Gastroesophageal sphincter (tissue), 4 donors: ENCODE measurements at regions not wholly inside any gene's neighbourhood (a gene's known extent, or its start where the extent isn't known, plus 50 kb on each side); places are given as distances from the start of the nearest gene placed in this dataset.

ENCODE experiments used
- ATAC-seq: fragments of 150-250 bp; one replicate; pipeline ENCODE4 v1.9.1; 2016; ENCODE audit warnings: mild to moderate bottlenecking, moderate library complexity
- H3K27ac ChIP-seq, 4 donors: fragments of 200-600 bp; sonication (generic) in 3 of 4; 1 replicate in 3 of 4; 2 replicates in 1 of 4; pipeline ENCODE4 v1.5.1; 2016 to 2019
- H3K27me3 ChIP-seq: fragments of 200-600 bp; sonication (generic); one replicate; pipeline ENCODE4 v1.5.1; 2019
- H3K36me3 ChIP-seq, 2 donors: fragments of 200-600 bp; sonication (generic); one replicate each; pipeline ENCODE4 v1.5.1; 2019; ENCODE audit warnings: control low read depth in 1 of 2
- H3K4me1 ChIP-seq, 3 donors: fragments of 200-600 bp; sonication (generic); 1 replicate in 2 of 3; 2 replicates in 1 of 3; pipeline ENCODE4 v1.5.1; 2016 to 2019; ENCODE audit warnings: control low read depth in 2 of 3
- H3K4me3 ChIP-seq, 2 donors: fragments of 200-600 bp; sonication (generic); one replicate each; pipeline ENCODE4 v1.5.1; 2019; ENCODE audit warnings: mild to moderate bottlenecking in 1 of 2, moderate library complexity in 1 of 2
- H3K9me3 ChIP-seq, 3 donors: fragments of 200-600 bp; sonication (generic); one replicate each; pipeline ENCODE4 v1.5.1; 2017 to 2019; ENCODE audit warnings: control low read depth in 2 of 3
- CTCF ChIP-seq, 4 experiments: fragments of 200-600 bp in 2 of 4; fragments of 450-650 bp in 2 of 4; sonication (generic) in 1 of 4; IDR thresholded peaks; one replicate each; pipeline ENCODE4 v1.5.1; 2017 to 2019; ENCODE audit warnings: antibody characterized with exemption in 4 of 4, mild to moderate bottlenecking in 2 of 4, moderate library complexity in 2 of 4
- EP300 ChIP-seq: sonication (generic); formaldehyde crosslinking; IDR thresholded peaks from one replicate; pipeline ENCODE4 v1.6.1; 2017; ENCODE audit warnings: antibody characterized with exemption, mild to moderate bottlenecking
- POLR2A ChIP-seq, 2 donors: fragments of 450-650 bp; IDR thresholded peaks; one replicate each; pipeline ENCODE4 v1.6.1; 2017; ENCODE audit warnings: antibody characterized with exemption in 2 of 2, mild to moderate bottlenecking in 2 of 2, moderate library complexity in 1 of 2
- POLR2AphosphoS5 ChIP-seq: sonication (generic); formaldehyde crosslinking; IDR thresholded peaks from one replicate; pipeline ENCODE4 v1.6.1; 2017; ENCODE audit warnings: antibody characterized with exemption
- WGBS, 2 donors: methylation state at CpG; one replicate each; pipeline ENCODE4 v1.1.5; 2018; ENCODE audit warnings: low coverage in 1 of 2; 5-methylcytosine and 5-hydroxymethylcytosine counted together

GRCh38 chr3:66823532-66823931, 174.6 kb upstream of the KBTBD8 start:
- no peak overlapping the region for H3K27ac ChIP-seq
- 88 to 98% methylated on average over 6 to 7 of the region's 7 CpGs for WGBS, 2 donors
- no peak for ATAC-seq
- H3K9me3 ChIP-seq = no peaks in the 10 kb centered on the region
- TF ChIP-seq CTCF (IDR thresholded peaks at IDR 0.05) (no peak), EP300 (no peak), POLR2A (IDR thresholded peaks at IDR 0.05) (no peak), POLR2AphosphoS5 (no peak)
- peaks cover 0 to 8% (median 0%) of the 10 kb centered on the region in 3 donors for H3K4me1 ChIP-seq
- H3K27me3 ChIP-seq = no peaks in the 10 kb centered on the region
- H3K4me3 ChIP-seq = no peak overlapping the region
- H3K36me3 ChIP-seq = no peaks in the 10 kb centered on the region

GRCh38 chr3:66825375-66825774, 172.7 kb upstream of the KBTBD8 start:
- Histone ChIP-seq H3K36me3 (no peaks in the 10 kb centered on the region), H3K9me3 (no peaks in the 10 kb centered on the region), H3K4me3 (no peak overlapping the region), H3K4me1 (peaks cover 0 to 3% (median 0%) of the 10 kb centered on the region in 3 donors), H3K27me3 (no peaks in the 10 kb centered on the region), H3K27ac (no peak overlapping the region)
- TF ChIP-seq CTCF (IDR thresholded peaks at IDR 0.05) = no peak
- 88 to 100% methylated on average over 1 to 2 of the region's 4 CpGs for whole genome bisulfite sequencing, 2 donors
- ATAC-seq = no peak

GRCh38 chr3:66827726-66828125, 170.4 kb upstream of the KBTBD8 start:
- Histone ChIP-seq H3K27ac (no peak overlapping the region), H3K27me3 (no peaks in the 10 kb centered on the region), H3K4me1 (no peaks in the 10 kb centered on the region), H3K4me3 (no peak overlapping the region), H3K36me3 (no peaks in the 10 kb centered on the region), H3K9me3 (no peaks in the 10 kb centered on the region)
- 93 to 96% methylated on average over 3 to 4 of the region's 6 CpGs for WGBS, 2 donors
- no peak for ATAC-seq
- TF ChIP-seq EP300 (no peak), POLR2A (IDR thresholded peaks at IDR 0.05) (no peak), CTCF (IDR thresholded peaks at IDR 0.05) (no peak), POLR2AphosphoS5 (no peak)

- Histone ChIP-seq H3K27me3 (no peaks in the 10 kb centered on the region), H3K36me3 (no peaks in the 10 kb centered on the region), H3K4me1 (no peaks in the 10 kb centered on the region), H3K4me3 (no peak overlapping the region), H3K27ac (no peak overlapping the region), H3K9me3 (no peaks in the 10 kb centered on the region)
- WGBS, 2 donors = no CpG with 5 or more reads among the region's 1 CpG
- TF ChIP-seq POLR2AphosphoS5 (no peak), CTCF (IDR thresholded peaks at IDR 0.05) (no peak), POLR2A (IDR thresholded peaks at IDR 0.05) (no peak), EP300 (no peak)
- ATAC-seq = no peak
Measured at GRCh38 chr3:66828303-66828702, 169.8 kb upstream of the KBTBD8 start.

- 64 to 82% methylated on average over 3 of the region's 3 CpGs for WGBS, 2 donors
- Histone ChIP-seq H3K9me3 (no peaks in the 10 kb centered on the region), H3K27ac (no peak overlapping the region), H3K27me3 (no peaks in the 10 kb centered on the region), H3K4me1 (no peaks in the 10 kb centered on the region), H3K4me3 (no peak overlapping the region), H3K36me3 (no peaks in the 10 kb centered on the region)
- TF ChIP-seq CTCF (IDR thresholded peaks at IDR 0.05) (no peak), POLR2A (IDR thresholded peaks at IDR 0.05) (no peak), POLR2AphosphoS5 (no peak), EP300 (no peak)
- no peak for ATAC-seq
Measured at GRCh38 chr3:66830301-66830700, 167.8 kb upstream of the KBTBD8 start.
